GM23338 (cell line): ENCODE measurements at regions not wholly inside any gene's neighbourhood (a gene's known extent, or its start where the extent isn't known, plus 50 kb on each side); places are given as distances from the start of the nearest gene placed in this dataset.

Experiments
- ATAC-seq: fragments of 200-7000 bp; cut with Tn5 transposase; 3 replicates; pipeline ENCODE4 v1.9.1; 2020
- DNase-seq: peaks from one replicate; pipeline ENCODE4 v3.0.0-alpha.2; 2015; ENCODE audit warnings: low spot score
- H2AFZ ChIP-seq: fragments of 200-600 bp; sonication (generic); 2 replicates; pipeline ENCODE4 v1.8.0; 2016; ENCODE audit warnings: antibody characterized with exemption, mild to moderate bottlenecking, moderate library complexity
- H3F3A ChIP-seq: fragments of 200-600 bp; sonication (generic); replicated peaks from 2 replicates; pipeline ENCODE4 v1.8.0; 2017; ENCODE audit warnings: antibody characterized with exemption, mixed run types, low read depth
- H3K27ac ChIP-seq: fragments of 200-600 bp; sonication (generic); 2 replicates; pipeline ENCODE4 v1.6.1; 2016; ENCODE audit warnings: low read depth
- H3K27me3 ChIP-seq: fragments of 200-600 bp; sonication (generic); 2 replicates; pipeline ENCODE4 v1.8.0; 2016; ENCODE audit warnings: mild to moderate bottlenecking, mixed run types, moderate library complexity; ENCODE audit not compliant: insufficient read depth
- H3K36me3 ChIP-seq: fragments of 200-600 bp; sonication (generic); 2 replicates; pipeline ENCODE4 v1.8.0; 2016; ENCODE audit warnings: mild to moderate bottlenecking; ENCODE audit not compliant: insufficient read depth
- H3K4me1 ChIP-seq: fragments of 200-600 bp; sonication (generic); 2 replicates; pipeline ENCODE4 v1.8.0; 2016; ENCODE audit warnings: mild to moderate bottlenecking, moderate library complexity; ENCODE audit not compliant: insufficient read depth
- H3K4me2 ChIP-seq: fragments of 200-600 bp; sonication (generic); 2 replicates; pipeline ENCODE4 v1.7.1; 2017; ENCODE audit warnings: mixed run types
- H3K4me3 ChIP-seq: fragments of 200-600 bp; sonication (generic); 2 replicates; pipeline ENCODE4 v1.6.1; 2016; ENCODE audit warnings: mixed run types
- H3K79me2 ChIP-seq: fragments of 200-600 bp; sonication (generic); replicated peaks from 2 replicates; pipeline ENCODE4 v1.8.0; 2017; ENCODE audit warnings: mild to moderate bottlenecking; ENCODE audit not compliant: insufficient read depth
- H3K9me2 ChIP-seq: fragments of 200-600 bp; sonication (generic); 2 replicates; pipeline ENCODE4 v1.8.0; 2017; ENCODE audit not compliant: insufficient read depth
- H4K20me1 ChIP-seq: fragments of 200-600 bp; sonication (generic); replicated peaks from 2 replicates; pipeline ENCODE4 v1.8.0; 2017; ENCODE audit warnings: mild to moderate bottlenecking; ENCODE audit not compliant: insufficient read depth
- H3K27ac Mint-ChIP-seq: 2 replicates; pipeline ENCODE4 v1.8.0; 2020; ENCODE audit warnings: inconsistent platforms, mild to moderate bottlenecking, moderate library complexity, mixed read lengths
- H3K27me3 Mint-ChIP-seq: 3 replicates; pipeline ENCODE4 v1.8.0; 2022; ENCODE audit warnings: low read depth, mild to moderate bottlenecking, moderate library complexity, mixed read lengths, inconsistent platforms; ENCODE audit not compliant: insufficient read depth, poor library complexity
- H3K36me3 Mint-ChIP-seq: 3 replicates; pipeline ENCODE4 v1.8.0; 2021; ENCODE audit warnings: low read depth, mild to moderate bottlenecking, inconsistent platforms, moderate library complexity, mixed read lengths
- H3K4me1 Mint-ChIP-seq: 3 replicates; pipeline ENCODE4 v1.8.0; 2020; ENCODE audit warnings: mild to moderate bottlenecking, inconsistent platforms, mixed read lengths
- H3K4me3 Mint-ChIP-seq: 3 replicates; pipeline ENCODE4 v1.8.0; 2021; ENCODE audit warnings: moderate library complexity, mild to moderate bottlenecking, inconsistent platforms, mixed read lengths
- H3K9me3 Mint-ChIP-seq: 3 replicates; pipeline ENCODE4 v1.8.0; 2020; ENCODE audit warnings: moderate library complexity, mild to moderate bottlenecking, inconsistent platforms, mixed read lengths
- CREB1 ChIP-seq: fragments of 250-450 bp; sonication (Bioruptor Pico); IDR thresholded peaks from 2 replicates; pipeline ENCODE4 v1.5.0; 2020; ENCODE audit warnings: low read depth, mild to moderate bottlenecking, moderate library complexity
- EZH2 ChIP-seq: fragments of 200-600 bp; sonication (generic); IDR thresholded peaks from one replicate; pipeline ENCODE4 v1.8.0; 2017; ENCODE audit warnings: antibody characterized with exemption, mild to moderate bottlenecking, low read depth; ENCODE audit not compliant: unreplicated experiment
- JUNB ChIP-seq: IDR thresholded peaks from one replicate; pipeline ENCODE4 v1.6.1; 2016; ENCODE audit warnings: antibody characterized with exemption; ENCODE audit not compliant: unreplicated experiment
- NANOG ChIP-seq: IDR thresholded peaks from 2 replicates; pipeline ENCODE4 v1.6.1; 2016; ENCODE audit warnings: antibody characterized with exemption, borderline replicate concordance
- POLR2AphosphoS5 ChIP-seq: IDR thresholded peaks from 2 replicates; pipeline ENCODE4 v1.6.1; 2016; ENCODE audit warnings: antibody characterized with exemption, low read depth
- ZNF114 ChIP-seq: fragments of 250-450 bp; sonication (Bioruptor Pico); IDR thresholded peaks from 2 replicates; pipeline ENCODE4 v1.5.0; 2020; ENCODE audit warnings: mild to moderate bottlenecking, moderate library complexity
- ZNF331 ChIP-seq: fragments of 250-450 bp; sonication (Bioruptor Pico); IDR thresholded peaks from 2 replicates; pipeline ENCODE4 v1.5.0; 2020; ENCODE audit warnings: low read depth, mild to moderate bottlenecking, moderate library complexity
- TF ChIP-seq, protein P1 (sequence below), 2 experiments: fragments of 200-600 bp in 1 of 2; sonication (generic) in 1 of 2; conservative IDR thresholded peaks; 2 replicates each; pipeline versions ENCODE4 v1.5.1 to v1.6.1; 2016 to 2017; ENCODE audit warnings: antibody characterized with exemption in 2 of 2, low read depth in 2 of 2, mild to moderate bottlenecking in 2 of 2, moderate library complexity in 1 of 2
- TF ChIP-seq, protein P2 (sequence below): IDR thresholded peaks from one replicate; pipeline ENCODE4 v1.6.1; 2018; ENCODE audit warnings: antibody characterized with exemption; ENCODE audit not compliant: unreplicated experiment

DNA sequence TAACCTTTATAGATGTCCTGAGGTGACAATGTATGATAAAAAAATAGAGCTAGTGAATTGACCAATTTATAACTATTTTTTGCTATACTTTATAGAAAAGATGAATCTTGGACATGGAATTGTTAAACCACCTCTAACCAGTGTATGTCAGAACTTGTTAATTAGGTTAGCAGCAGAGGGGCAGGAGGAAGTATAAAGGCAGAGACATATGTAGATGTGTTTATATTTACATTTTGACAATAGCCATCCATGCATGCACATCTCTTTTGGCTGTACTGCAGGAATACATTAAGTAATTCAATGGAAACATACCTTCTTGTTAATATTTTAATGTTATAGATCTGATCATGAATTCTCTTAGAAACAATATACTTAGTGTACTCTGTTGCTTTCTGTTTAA lies 254.6 kb upstream of the NT5E start (continued):
- TF ChIP-seq, protein P1, sequence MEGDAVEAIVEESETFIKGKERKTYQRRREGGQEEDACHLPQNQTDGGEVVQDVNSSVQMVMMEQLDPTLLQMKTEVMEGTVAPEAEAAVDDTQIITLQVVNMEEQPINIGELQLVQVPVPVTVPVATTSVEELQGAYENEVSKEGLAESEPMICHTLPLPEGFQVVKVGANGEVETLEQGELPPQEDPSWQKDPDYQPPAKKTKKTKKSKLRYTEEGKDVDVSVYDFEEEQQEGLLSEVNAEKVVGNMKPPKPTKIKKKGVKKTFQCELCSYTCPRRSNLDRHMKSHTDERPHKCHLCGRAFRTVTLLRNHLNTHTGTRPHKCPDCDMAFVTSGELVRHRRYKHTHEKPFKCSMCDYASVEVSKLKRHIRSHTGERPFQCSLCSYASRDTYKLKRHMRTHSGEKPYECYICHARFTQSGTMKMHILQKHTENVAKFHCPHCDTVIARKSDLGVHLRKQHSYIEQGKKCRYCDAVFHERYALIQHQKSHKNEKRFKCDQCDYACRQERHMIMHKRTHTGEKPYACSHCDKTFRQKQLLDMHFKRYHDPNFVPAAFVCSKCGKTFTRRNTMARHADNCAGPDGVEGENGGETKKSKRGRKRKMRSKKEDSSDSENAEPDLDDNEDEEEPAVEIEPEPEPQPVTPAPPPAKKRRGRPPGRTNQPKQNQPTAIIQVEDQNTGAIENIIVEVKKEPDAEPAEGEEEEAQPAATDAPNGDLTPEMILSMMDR (conservative IDR thresholded peaks at IDR 0.05; ENCODE audit: low read depth in 2 of 2) = no peak

DNA sequence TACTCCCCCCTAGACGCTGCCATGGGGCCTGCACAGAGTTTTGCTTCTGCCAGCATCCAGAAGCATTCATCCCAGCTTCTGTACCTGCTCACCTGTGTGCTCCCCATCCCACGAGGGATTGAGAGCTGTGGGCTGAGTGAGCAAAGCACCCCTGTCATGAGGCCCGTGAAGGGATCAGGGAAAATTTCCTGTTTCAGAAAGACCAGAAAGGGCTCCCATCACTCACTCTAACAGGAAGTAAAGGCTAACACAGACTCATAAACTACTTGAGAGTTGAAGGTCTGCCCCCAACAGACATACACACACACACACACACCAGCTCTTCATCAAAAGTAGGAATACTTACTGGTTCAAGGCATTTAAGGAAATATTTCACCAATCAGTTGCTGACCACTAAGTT lies 256.5 kb upstream of the NT5E start:
- DNase-seq (no peak), ATAC-seq (no peak; the same call in 2 of the 3 replicates)
- no peaks in the 10 kb centered on the region for H3K4me1 ChIP-seq
- H4K20me1 ChIP-seq = no peaks in the 10 kb centered on the region
- peaks cover 6% of the 10 kb centered on the region for H3K9me2 ChIP-seq
- Mint-ChIP-seq H3K36me3 (no peaks in the 10 kb centered on the region), H3K4me1 (peaks cover 9% of the 10 kb centered on the region; the same call in 2 of the 3 replicates), H3K27me3 (no peaks in the 10 kb centered on the region), H3K9me3 (peaks cover 14% of the 10 kb centered on the region; the same call in 2 of the 3 replicates), H3K27ac (no peak overlapping the region), H3K4me3 (no peak overlapping the region)
- H3F3A ChIP-seq = no peaks in the 10 kb centered on the region
- H3K36me3 ChIP-seq = no peaks in the 10 kb centered on the region; the same call in 1 of the 2 replicates
- H2AFZ ChIP-seq = no peak overlapping the region
- peak; percentile 56 for TF ChIP-seq JUNB
- TF ChIP-seq EZH2 = no peak
- no peaks in the 10 kb centered on the region for H3K27me3 ChIP-seq
- H3K27ac ChIP-seq = no peak overlapping the region
- H3K4me2 ChIP-seq = no peak overlapping the region
- H3K4me3 ChIP-seq = no peak overlapping the region
- H3K79me2 ChIP-seq = no peaks in the 10 kb centered on the region

DNA sequence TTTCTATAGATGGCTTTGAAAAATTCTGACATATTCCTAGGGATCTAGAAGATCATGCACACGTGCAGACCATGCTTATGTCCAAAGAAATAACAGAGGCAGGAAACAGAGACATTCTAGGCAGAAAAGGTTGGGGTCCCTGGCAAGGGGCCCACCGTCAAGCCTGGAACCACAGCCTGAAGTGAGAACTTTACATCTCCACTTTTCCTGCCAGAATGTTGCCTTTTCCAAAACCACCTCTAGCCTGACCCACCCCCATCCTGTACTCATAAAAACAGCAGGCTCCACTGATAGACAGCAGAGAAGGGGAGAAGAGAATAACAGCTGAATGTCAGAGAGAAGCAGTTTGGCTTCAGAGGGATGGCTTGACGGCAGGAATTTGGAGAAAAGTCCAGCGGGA lies 257.3 kb upstream of the NT5E start:
- no peaks in the 10 kb centered on the region for H3K27me3 Mint-ChIP-seq
- H3K27ac Mint-ChIP-seq = no peak overlapping the region
- no peak overlapping the region for H2AFZ ChIP-seq
- H3K27me3 ChIP-seq = no peaks in the 10 kb centered on the region
- ATAC-seq (no peak), DNase-seq (no peak)
- H3K4me3 Mint-ChIP-seq = no peak overlapping the region
- H3K9me3 Mint-ChIP-seq = peaks cover 14% of the 10 kb centered on the region; the same call in 2 of the 3 replicates
- no peaks in the 10 kb centered on the region for H3K79me2 ChIP-seq
- H3K4me2 ChIP-seq = no peak overlapping the region
- peaks cover 15% of the 10 kb centered on the region for H3K4me1 Mint-ChIP-seq
- no peak overlapping the region for H3K27ac ChIP-seq
- peaks cover 13% of the 10 kb centered on the region for H3K9me2 ChIP-seq
- H3K4me1 ChIP-seq = no peaks in the 10 kb centered on the region
- H3K36me3 Mint-ChIP-seq = no peaks in the 10 kb centered on the region
- no peak overlapping the region for H3K4me3 ChIP-seq
- H3F3A ChIP-seq = no peaks in the 10 kb centered on the region
- no peaks in the 10 kb centered on the region for H4K20me1 ChIP-seq
- H3K36me3 ChIP-seq = no peaks in the 10 kb centered on the region; the same call in 1 of the 2 replicates
- TF ChIP-seq POLR2AphosphoS5 = no peak
- TF ChIP-seq NANOG = no peak
- no peak for TF ChIP-seq ZNF331 (CRISPR knock-in tag)
- no peak for TF ChIP-seq JUNB
- TF ChIP-seq ZNF114 (CRISPR knock-in tag) = no peak
- TF ChIP-seq, protein P2, sequence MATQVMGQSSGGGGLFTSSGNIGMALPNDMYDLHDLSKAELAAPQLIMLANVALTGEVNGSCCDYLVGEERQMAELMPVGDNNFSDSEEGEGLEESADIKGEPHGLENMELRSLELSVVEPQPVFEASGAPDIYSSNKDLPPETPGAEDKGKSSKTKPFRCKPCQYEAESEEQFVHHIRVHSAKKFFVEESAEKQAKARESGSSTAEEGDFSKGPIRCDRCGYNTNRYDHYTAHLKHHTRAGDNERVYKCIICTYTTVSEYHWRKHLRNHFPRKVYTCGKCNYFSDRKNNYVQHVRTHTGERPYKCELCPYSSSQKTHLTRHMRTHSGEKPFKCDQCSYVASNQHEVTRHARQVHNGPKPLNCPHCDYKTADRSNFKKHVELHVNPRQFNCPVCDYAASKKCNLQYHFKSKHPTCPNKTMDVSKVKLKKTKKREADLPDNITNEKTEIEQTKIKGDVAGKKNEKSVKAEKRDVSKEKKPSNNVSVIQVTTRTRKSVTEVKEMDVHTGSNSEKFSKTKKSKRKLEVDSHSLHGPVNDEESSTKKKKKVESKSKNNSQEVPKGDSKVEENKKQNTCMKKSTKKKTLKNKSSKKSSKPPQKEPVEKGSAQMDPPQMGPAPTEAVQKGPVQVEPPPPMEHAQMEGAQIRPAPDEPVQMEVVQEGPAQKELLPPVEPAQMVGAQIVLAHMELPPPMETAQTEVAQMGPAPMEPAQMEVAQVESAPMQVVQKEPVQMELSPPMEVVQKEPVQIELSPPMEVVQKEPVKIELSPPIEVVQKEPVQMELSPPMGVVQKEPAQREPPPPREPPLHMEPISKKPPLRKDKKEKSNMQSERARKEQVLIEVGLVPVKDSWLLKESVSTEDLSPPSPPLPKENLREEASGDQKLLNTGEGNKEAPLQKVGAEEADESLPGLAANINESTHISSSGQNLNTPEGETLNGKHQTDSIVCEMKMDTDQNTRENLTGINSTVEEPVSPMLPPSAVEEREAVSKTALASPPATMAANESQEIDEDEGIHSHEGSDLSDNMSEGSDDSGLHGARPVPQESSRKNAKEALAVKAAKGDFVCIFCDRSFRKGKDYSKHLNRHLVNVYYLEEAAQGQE = no peak
- no peak for TF ChIP-seq EZH2
- no peak for TF ChIP-seq CREB1 (CRISPR knock-in tag)
